ENCODE measurements at regions not wholly inside any gene's neighbourhood (a gene's known extent, or its start where the extent isn't known, plus 50 kb on each side); places are given as distances from the start of the nearest gene placed in this dataset.
"Not testable (repeated sequence)": the region's sequence is repeated elsewhere in the genome, so short reads cannot be mapped to it uniquely, and the experiment has no call there.

DNA sequence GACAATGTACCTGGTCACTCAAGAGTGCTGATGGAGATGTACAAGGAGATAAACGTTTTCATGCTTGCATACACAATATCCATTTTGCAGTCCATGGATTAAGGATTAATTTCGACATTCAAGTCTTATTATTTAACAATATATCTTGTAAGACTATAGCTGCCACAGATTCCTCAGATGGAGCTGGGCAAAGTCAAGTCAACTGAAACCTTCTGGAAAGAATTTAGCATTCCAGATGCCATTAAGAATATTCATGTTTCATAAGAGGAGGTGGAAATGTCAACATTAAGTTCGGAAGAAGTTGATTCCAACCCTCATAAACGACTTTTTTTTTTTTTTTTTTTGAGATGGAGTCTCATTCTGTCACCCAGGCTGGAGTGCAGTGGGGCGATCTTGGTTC lies 126.0 kb downstream of the SHANK2 start:
- not testable (repeated sequence) for TF ChIP-seq CTCF (IDR thresholded peaks at IDR 0.05); POLR2AphosphoS5 (IDR thresholded peaks at IDR 0.05; ENCODE audit: low read depth, low read length); TCF7L2 (IDR thresholded peaks at IDR 0.05; ENCODE audit: low read depth, low read length); SIN3A (IDR thresholded peaks at IDR 0.05; ENCODE audit: borderline replicate concordance, insufficient read depth, low read depth, low read length)
- TF ChIP-seq, protein P1, sequence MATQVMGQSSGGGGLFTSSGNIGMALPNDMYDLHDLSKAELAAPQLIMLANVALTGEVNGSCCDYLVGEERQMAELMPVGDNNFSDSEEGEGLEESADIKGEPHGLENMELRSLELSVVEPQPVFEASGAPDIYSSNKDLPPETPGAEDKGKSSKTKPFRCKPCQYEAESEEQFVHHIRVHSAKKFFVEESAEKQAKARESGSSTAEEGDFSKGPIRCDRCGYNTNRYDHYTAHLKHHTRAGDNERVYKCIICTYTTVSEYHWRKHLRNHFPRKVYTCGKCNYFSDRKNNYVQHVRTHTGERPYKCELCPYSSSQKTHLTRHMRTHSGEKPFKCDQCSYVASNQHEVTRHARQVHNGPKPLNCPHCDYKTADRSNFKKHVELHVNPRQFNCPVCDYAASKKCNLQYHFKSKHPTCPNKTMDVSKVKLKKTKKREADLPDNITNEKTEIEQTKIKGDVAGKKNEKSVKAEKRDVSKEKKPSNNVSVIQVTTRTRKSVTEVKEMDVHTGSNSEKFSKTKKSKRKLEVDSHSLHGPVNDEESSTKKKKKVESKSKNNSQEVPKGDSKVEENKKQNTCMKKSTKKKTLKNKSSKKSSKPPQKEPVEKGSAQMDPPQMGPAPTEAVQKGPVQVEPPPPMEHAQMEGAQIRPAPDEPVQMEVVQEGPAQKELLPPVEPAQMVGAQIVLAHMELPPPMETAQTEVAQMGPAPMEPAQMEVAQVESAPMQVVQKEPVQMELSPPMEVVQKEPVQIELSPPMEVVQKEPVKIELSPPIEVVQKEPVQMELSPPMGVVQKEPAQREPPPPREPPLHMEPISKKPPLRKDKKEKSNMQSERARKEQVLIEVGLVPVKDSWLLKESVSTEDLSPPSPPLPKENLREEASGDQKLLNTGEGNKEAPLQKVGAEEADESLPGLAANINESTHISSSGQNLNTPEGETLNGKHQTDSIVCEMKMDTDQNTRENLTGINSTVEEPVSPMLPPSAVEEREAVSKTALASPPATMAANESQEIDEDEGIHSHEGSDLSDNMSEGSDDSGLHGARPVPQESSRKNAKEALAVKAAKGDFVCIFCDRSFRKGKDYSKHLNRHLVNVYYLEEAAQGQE (IDR thresholded peaks at IDR 0.05; ENCODE audit: insufficient read depth in 1 of 2, low read depth in 2 of 2, low read length in 1 of 2), result not testable (repeated sequence)
